ENCODE measurements at regions not wholly inside any gene's neighbourhood (a gene's known extent, or its start where the extent isn't known, plus 50 kb on each side); places are given as distances from the start of the nearest gene placed in this dataset.

GRCh38 chr6:147833607-147834006 lies 325.1 kb downstream of the SAMD5 start:
- ChIA-PET POLR2A (no interaction called here), CTCF (no interaction called here)
- no peaks in the 10 kb centered on the region for H3K36me3 ChIP-seq (ENCODE audit: control insufficient read depth in 4 of 4, insufficient read depth in 4 of 4, low read length in 3 of 4)
- peaks cover 0 to 3% (median 0%) of the 10 kb centered on the region in 5 experiments for H3K27me3 ChIP-seq (replicated peaks in 2 of 5; ENCODE audit: control insufficient read depth in 4 of 5, insufficient read depth in 5 of 5, low read length in 4 of 5)
- 83% methylated on average over 1 of the region's 1 CpG for WGBS (ENCODE audit: insufficient coverage)
- no peaks in the 10 kb centered on the region for H3K4me1 ChIP-seq (ENCODE audit: control extremely low read depth in 1 of 4, control insufficient read depth in 4 of 4, insufficient read depth in 4 of 4, low read length in 3 of 4)
- no peak overlapping the region for H3K4me3 ChIP-seq (ENCODE audit: control insufficient read depth in 1 of 7, extremely low read depth in 1 of 7, insufficient read depth in 4 of 7, low read depth in 2 of 7, low read length in 6 of 7)
- no peaks in the 10 kb centered on the region for H3K9me3 ChIP-seq (ENCODE audit: control extremely low read depth in 1 of 5, control insufficient read depth in 4 of 5, insufficient read depth in 2 of 5, low read depth in 1 of 5, low read length in 4 of 5)
- H3K27ac ChIP-seq (ENCODE audit: insufficient read depth in 1 of 2, low read depth in 1 of 2, low read length in 2 of 2, poor library complexity in 1 of 2, severe bottlenecking in 2 of 2) = no peak overlapping the region
- no peak for DNase-seq

DNA sequence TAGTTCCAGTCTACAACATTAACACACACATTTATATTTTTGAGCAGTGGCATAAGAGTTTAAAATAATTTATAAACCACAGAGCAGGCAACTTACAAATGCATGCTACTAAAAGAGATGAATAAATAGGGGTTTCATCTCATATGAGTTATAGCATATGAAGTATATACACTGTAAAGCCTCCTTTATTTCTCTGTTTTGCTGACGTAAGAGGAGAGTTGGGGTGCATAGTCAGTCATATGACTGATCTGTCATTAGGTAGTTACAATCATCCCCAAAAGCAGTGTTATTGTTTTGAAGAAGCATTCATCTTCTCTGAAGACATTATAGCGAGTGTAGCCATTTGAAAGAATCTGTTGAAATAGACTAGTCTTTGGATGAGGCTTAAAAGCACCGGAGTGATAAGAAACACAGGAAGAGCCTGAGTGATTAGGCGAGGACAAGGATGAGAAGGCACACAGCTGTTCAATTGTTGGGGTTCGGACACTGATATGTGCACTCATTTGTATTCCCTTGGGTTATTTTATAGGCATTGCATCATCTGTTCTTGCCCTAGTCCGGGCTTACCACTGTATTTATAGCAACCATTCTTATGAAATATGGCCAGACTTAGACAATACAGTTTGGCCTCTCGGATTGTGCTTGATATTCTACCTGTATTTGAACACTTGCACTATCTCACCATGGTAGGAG lies 325.7 kb downstream of the SAMD5 start:
- Histone ChIP-seq H3K9me3 (ENCODE audit: control extremely low read depth in 1 of 5, control insufficient read depth in 4 of 5, insufficient read depth in 2 of 5, low read depth in 1 of 5, low read length in 4 of 5) (no peaks in the 10 kb centered on the region), H3K27ac (ENCODE audit: insufficient read depth in 1 of 2, low read depth in 1 of 2, low read length in 2 of 2, poor library complexity in 1 of 2, severe bottlenecking in 2 of 2) (no peak overlapping the region), H3K27me3 (replicated peaks in 2 of 5; ENCODE audit: control insufficient read depth in 4 of 5, insufficient read depth in 5 of 5, low read length in 4 of 5) (peaks cover 0 to 3% (median 0%) of the 10 kb centered on the region in 5 experiments), H3K4me1 (ENCODE audit: control extremely low read depth in 1 of 4, control insufficient read depth in 4 of 4, insufficient read depth in 4 of 4, low read length in 3 of 4) (no peaks in the 10 kb centered on the region), H3K4me3 (ENCODE audit: control insufficient read depth in 1 of 7, extremely low read depth in 1 of 7, insufficient read depth in 4 of 7, low read depth in 2 of 7, low read length in 6 of 7) (no peak overlapping the region), H3K36me3 (ENCODE audit: control insufficient read depth in 4 of 4, insufficient read depth in 4 of 4, low read length in 3 of 4) (no peaks in the 10 kb centered on the region)
- DNase-seq = no peak
- POLR2A ChIA-PET = no interaction called here
- CTCF ChIA-PET = no interaction called here
- 93% methylated on average over 6 of the region's 7 CpGs for WGBS (ENCODE audit: insufficient coverage)

DNA sequence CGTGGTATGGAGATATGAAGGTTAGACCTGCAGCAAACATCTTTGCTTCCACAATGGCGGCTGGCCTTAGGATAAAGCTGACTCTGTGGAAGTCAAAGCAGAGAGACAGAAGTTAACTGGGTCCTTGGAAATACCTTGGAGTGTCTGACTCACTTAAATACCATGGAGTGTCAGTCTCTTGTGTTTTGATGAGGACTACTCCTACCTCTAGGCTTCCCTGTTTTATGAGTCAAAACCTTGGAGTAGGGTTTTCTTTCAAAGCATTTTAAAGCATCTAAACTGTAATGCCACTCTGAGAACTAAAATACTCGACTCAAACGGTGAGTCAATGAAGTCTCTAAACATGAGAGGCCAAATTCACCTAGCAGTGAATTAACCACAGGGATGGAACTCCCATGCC lies 329.1 kb downstream of the SAMD5 start:
- H3K4me1 ChIP-seq (ENCODE audit: control extremely low read depth in 1 of 4, control insufficient read depth in 4 of 4, insufficient read depth in 4 of 4, low read length in 3 of 4) = no peaks in the 10 kb centered on the region
- ChIA-PET CTCF (no interaction called here), POLR2A (no interaction called here)
- H3K27ac ChIP-seq (ENCODE audit: insufficient read depth in 1 of 2, low read depth in 1 of 2, low read length in 2 of 2, poor library complexity in 1 of 2, severe bottlenecking in 2 of 2) = no peak overlapping the region
- no peak for DNase-seq
- 92% methylated on average over 4 of the region's 4 CpGs for WGBS (ENCODE audit: insufficient coverage)
- H3K27me3 ChIP-seq (replicated peaks in 2 of 5; ENCODE audit: control insufficient read depth in 4 of 5, insufficient read depth in 5 of 5, low read length in 4 of 5) = no peaks in the 10 kb centered on the region
- no peak overlapping the region for H3K4me3 ChIP-seq (ENCODE audit: control insufficient read depth in 1 of 7, extremely low read depth in 1 of 7, insufficient read depth in 4 of 7, low read depth in 2 of 7, low read length in 6 of 7)
- no peaks in the 10 kb centered on the region for H3K9me3 ChIP-seq (ENCODE audit: control extremely low read depth in 1 of 5, control insufficient read depth in 4 of 5, insufficient read depth in 2 of 5, low read depth in 1 of 5, low read length in 4 of 5)
- H3K36me3 ChIP-seq (ENCODE audit: control insufficient read depth in 4 of 4, insufficient read depth in 4 of 4, low read length in 3 of 4) = no peaks in the 10 kb centered on the region

- no peaks in the 10 kb centered on the region for H3K9me3 ChIP-seq (ENCODE audit: control extremely low read depth in 1 of 5, control insufficient read depth in 4 of 5, insufficient read depth in 2 of 5, low read depth in 1 of 5, low read length in 4 of 5)
- ChIA-PET POLR2A (no interaction called here), CTCF (no interaction called here)
Measured at GRCh38 chr6:147839708-147840610, 331.5 kb downstream of the SAMD5 start.

DNA sequence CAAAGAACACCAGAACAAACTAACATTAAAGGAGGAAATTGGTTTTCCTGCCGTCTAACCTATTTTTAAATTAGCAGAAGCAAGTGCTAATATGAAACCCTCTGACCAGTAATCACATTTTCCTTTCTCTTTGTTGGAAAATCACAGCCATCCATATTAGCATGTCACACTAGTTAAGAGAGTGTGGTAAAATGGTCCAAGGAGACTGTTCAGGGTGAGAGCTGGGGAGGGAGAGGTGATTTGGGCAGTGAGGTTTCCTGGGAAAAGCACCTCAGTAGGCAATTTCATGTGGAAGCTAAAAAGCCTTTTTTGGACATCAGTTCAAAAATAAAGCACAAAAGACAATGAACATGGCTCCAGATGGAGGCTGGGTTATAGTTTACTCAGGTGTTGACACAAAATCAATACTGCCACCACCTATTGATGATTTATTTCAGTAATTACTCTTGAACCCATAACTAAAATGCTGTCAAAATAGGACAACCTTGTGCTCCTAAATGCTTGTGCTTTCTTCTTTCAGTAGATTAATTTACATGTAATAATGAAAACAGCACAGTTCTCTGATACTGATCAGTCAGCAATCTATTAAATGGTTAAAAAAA lies 333.2 kb downstream of the SAMD5 start:
- no peaks in the 10 kb centered on the region for H3K9me3 ChIP-seq (ENCODE audit: control extremely low read depth in 1 of 5, control insufficient read depth in 4 of 5, insufficient read depth in 2 of 5, low read depth in 1 of 5, low read length in 4 of 5)
- no peak overlapping the region for H3K27ac ChIP-seq (ENCODE audit: insufficient read depth in 1 of 2, low read depth in 1 of 2, low read length in 2 of 2, poor library complexity in 1 of 2, severe bottlenecking in 2 of 2)
- no peak overlapping the region for H3K4me3 ChIP-seq (ENCODE audit: control insufficient read depth in 1 of 7, extremely low read depth in 1 of 7, insufficient read depth in 4 of 7, low read depth in 2 of 7, low read length in 6 of 7)
- no peaks in the 10 kb centered on the region for H3K27me3 ChIP-seq (replicated peaks in 2 of 5; ENCODE audit: control insufficient read depth in 4 of 5, insufficient read depth in 5 of 5, low read length in 4 of 5)
- no peak for DNase-seq
- H3K36me3 ChIP-seq (ENCODE audit: control insufficient read depth in 4 of 4, insufficient read depth in 4 of 4, low read length in 3 of 4) = no peaks in the 10 kb centered on the region
- POLR2A ChIA-PET = no interaction called here
- no CpG with 5 or more reads among the region's 1 CpG for WGBS (ENCODE audit: insufficient coverage)
- CTCF ChIA-PET = no interaction called here
- H3K4me1 ChIP-seq (ENCODE audit: control extremely low read depth in 1 of 4, control insufficient read depth in 4 of 4, insufficient read depth in 4 of 4, low read length in 3 of 4) = no peaks in the 10 kb centered on the region

More at GRCh38 chr6:147839708-147840610, 331.5 kb downstream of the SAMD5 start:
- WGBS (ENCODE audit: insufficient coverage) = no CpG with 5 or more reads among the region's 2 CpGs
- Histone ChIP-seq H3K4me1 (ENCODE audit: control extremely low read depth in 1 of 4, control insufficient read depth in 4 of 4, insufficient read depth in 4 of 4, low read length in 3 of 4) (no peaks in the 10 kb centered on the region), H3K36me3 (ENCODE audit: control insufficient read depth in 4 of 4, insufficient read depth in 4 of 4, low read length in 3 of 4) (no peaks in the 10 kb centered on the region), H3K4me3 (ENCODE audit: control insufficient read depth in 1 of 7, extremely low read depth in 1 of 7, insufficient read depth in 4 of 7, low read depth in 2 of 7, low read length in 6 of 7) (no peak overlapping the region), H3K27me3 (replicated peaks in 2 of 5; ENCODE audit: control insufficient read depth in 4 of 5, insufficient read depth in 5 of 5, low read length in 4 of 5) (no peaks in the 10 kb centered on the region), H3K27ac (ENCODE audit: insufficient read depth in 1 of 2, low read depth in 1 of 2, low read length in 2 of 2, poor library complexity in 1 of 2, severe bottlenecking in 2 of 2) (no peak overlapping the region)
- DNase-seq = no peak

GRCh38 chr6:147849401-147850330 lies 341.2 kb downstream of the SAMD5 start:
- POLR2A ChIA-PET = no interaction called here
- Histone ChIP-seq H3K27ac (ENCODE audit: insufficient read depth in 1 of 2, low read depth in 1 of 2, low read length in 2 of 2, poor library complexity in 1 of 2, severe bottlenecking in 2 of 2) (no peak overlapping the region), H3K27me3 (replicated peaks in 2 of 5; ENCODE audit: control insufficient read depth in 4 of 5, insufficient read depth in 5 of 5, low read length in 4 of 5) (no peaks in the 10 kb centered on the region), H3K36me3 (ENCODE audit: control insufficient read depth in 4 of 4, insufficient read depth in 4 of 4, low read length in 3 of 4) (no peaks in the 10 kb centered on the region), H3K4me1 (ENCODE audit: control extremely low read depth in 1 of 4, control insufficient read depth in 4 of 4, insufficient read depth in 4 of 4, low read length in 3 of 4) (no peaks in the 10 kb centered on the region), H3K9me3 (ENCODE audit: control extremely low read depth in 1 of 5, control insufficient read depth in 4 of 5, insufficient read depth in 2 of 5, low read depth in 1 of 5, low read length in 4 of 5) (no peaks in the 10 kb centered on the region), H3K4me3 (ENCODE audit: control insufficient read depth in 1 of 7, extremely low read depth in 1 of 7, insufficient read depth in 4 of 7, low read depth in 2 of 7, low read length in 6 of 7) (no peak overlapping the region)
- 98% methylated on average over 7 of the region's 10 CpGs for WGBS (ENCODE audit: insufficient coverage)
- no peak for DNase-seq
- CTCF ChIA-PET = no interaction called here

Data from common myeloid progenitor, CD34-positive (primary cell).